ENCODE measurements at regions not wholly inside any gene's neighbourhood (a gene's known extent, or its start where the extent isn't known, plus 50 kb on each side); places are given as distances from the start of the nearest gene placed in this dataset.

DNA sequence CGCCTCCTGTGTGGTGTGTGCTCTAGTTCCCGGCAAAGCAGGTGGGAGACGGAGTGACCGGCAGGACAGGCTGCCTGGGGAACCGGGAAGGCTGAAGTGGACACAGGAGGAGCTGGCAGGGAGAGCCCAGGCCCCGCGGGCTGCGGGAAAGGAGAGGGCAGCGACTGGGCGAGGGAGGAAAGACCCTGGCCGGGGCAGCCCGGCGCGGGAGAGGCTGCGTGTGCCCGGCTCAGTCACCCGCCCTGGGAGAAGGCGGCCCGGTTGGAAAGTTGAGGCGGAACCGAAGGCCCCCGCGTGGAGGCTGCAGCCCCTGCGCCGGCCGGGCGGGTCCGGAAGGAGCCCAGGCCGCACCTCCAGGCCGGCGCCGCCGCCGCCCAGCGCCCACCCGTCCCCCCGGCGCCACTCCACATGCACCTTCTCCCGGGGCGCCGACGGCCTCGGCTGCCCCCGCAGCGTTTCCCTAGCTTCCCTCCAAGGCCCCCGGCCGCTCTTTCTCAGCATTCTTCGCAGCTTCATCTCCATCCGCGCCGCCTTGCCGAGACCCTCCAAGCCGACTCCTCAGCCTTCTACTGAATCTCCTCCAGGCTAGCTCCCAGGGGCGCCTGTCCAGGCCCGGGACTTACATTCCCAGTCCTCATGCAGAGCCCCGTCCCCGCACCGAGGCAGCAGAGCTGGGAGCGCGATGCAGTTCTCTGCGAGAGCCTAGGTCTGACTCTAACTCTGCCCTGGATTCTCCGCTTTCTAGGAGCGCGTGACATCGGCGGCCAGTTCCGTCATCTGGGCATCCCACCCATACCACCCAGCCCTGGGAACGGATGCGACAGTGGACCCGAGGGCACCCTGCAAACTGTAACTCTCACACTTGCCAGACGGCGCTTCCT is 152.0 kb downstream of the ERCC6L2 start:
- H3K4me3 ChIP-seq = peak overlapping the region; percentile 25 to 57 (median 48)
- H3K4me1 ChIP-seq = peaks cover 0 to 32% (median 22%) of the 10 kb centered on the region in 9 donors
- ATAC-seq (peak; percentile 32 to 65 (median 42)), DNase-seq (peak in 1 of 2 donors; percentile 39)
- intact Hi-C loops (cut with DNase I) = loop anchor here in 1 of 10 donors (10.0 kb wide), 1 partner anchor 187 kb away; no protein-coding TSS in a partner anchor
- peak overlapping the region in 7 of 10 donors; percentile 21 to 67 (median 44) for H3K27ac ChIP-seq
- H3K36me3 ChIP-seq = no peaks in the 10 kb centered on the region
- 13 to 14% methylated on average over 68 to 72 of the region's 72 CpGs for WGBS, 2 donors
- TF ChIP-seq, protein P1, sequence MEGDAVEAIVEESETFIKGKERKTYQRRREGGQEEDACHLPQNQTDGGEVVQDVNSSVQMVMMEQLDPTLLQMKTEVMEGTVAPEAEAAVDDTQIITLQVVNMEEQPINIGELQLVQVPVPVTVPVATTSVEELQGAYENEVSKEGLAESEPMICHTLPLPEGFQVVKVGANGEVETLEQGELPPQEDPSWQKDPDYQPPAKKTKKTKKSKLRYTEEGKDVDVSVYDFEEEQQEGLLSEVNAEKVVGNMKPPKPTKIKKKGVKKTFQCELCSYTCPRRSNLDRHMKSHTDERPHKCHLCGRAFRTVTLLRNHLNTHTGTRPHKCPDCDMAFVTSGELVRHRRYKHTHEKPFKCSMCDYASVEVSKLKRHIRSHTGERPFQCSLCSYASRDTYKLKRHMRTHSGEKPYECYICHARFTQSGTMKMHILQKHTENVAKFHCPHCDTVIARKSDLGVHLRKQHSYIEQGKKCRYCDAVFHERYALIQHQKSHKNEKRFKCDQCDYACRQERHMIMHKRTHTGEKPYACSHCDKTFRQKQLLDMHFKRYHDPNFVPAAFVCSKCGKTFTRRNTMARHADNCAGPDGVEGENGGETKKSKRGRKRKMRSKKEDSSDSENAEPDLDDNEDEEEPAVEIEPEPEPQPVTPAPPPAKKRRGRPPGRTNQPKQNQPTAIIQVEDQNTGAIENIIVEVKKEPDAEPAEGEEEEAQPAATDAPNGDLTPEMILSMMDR (IDR thresholded peaks at IDR 0.05) = peak in 2 of 9 donors; percentile 16 to 25
- H3K27me3 ChIP-seq = peaks cover 5 to 58% (median 26%) of the 10 kb centered on the region in 7 donors
- H3K9me3 ChIP-seq = no peaks in the 10 kb centered on the region

DNA sequence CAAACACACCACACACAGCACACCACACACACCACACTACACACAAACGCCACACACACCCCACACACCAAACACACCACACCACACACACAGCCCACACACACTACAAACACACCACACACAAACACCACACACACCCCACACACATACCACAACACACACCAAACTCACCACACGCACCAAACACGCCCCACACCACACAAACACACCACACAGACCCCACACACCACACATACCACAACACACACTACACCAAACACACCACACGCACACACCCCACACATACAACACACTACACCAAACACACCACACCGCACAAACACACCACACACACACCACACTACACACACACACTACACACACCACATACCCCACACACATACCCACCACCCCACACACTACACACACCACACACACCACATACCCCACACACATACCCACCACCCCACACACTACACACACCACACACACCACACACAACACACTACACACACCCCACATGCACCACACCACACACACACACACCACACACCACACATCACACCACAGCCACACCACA is 151.2 kb downstream of the ERCC6L2 start:
- H3K36me3 ChIP-seq = no peaks in the 10 kb centered on the region
- peaks cover 6 to 40% (median 30%) of the 10 kb centered on the region in 9 donors for H3K4me1 ChIP-seq
- H3K27me3 ChIP-seq = peaks cover 5 to 66% (median 34%) of the 10 kb centered on the region in 7 donors
- TF ChIP-seq, protein P1 (IDR thresholded peaks at IDR 0.05) = no peak
- DNase-seq (no peak), ATAC-seq (peak in 1 of 8 donors; percentile 12)
- no peak overlapping the region for H3K27ac ChIP-seq
- H3K4me3 ChIP-seq = peak overlapping the region in 7 of 10 donors; percentile 45 to 57 (median 51)
- WGBS, 2 donors = 95 to 96% methylated on average over 5 of the region's 5 CpGs
- intact Hi-C loops (cut with DNase I) = loop anchor here in 1 of 10 donors (10.0 kb wide), 1 partner anchor 188 kb away; no protein-coding TSS in a partner anchor
- no peaks in the 10 kb centered on the region for H3K9me3 ChIP-seq

DNA sequence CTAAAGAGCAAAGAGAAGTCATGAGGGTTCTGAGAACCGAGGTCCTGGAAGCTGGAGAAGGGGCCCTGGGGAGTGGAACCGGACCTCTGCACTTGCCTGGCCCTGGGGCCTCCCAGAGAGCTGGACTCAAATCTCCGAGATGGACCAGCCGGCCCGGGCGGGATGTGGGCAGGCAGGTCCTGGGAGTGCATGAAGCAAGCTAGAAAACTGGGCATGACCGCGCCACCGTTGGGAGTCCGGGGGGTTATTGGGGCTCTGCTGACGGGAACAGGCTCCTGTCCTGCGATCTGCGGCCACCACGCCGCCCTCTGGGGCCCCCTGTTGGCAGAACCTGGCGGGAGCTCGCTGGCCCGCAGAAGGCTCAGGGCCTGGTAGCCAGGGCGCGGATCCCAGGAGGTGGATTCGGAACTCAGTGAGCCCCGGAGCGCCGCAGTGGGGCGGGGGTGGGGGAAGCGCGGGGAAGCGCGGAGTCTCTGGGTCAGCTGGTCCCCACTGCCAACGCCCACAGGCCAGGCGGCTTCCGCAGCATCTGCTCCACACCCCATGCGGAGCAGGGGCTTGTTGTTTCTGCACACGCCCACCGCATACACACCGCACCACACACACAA is 150.6 kb downstream of the ERCC6L2 start:
- 45 to 58% methylated on average over 36 of the region's 36 CpGs for WGBS, 2 donors
- Histone ChIP-seq H3K36me3 (no peaks in the 10 kb centered on the region), H3K27me3 (peaks cover 5 to 72% (median 40%) of the 10 kb centered on the region in 7 donors), H3K9me3 (no peaks in the 10 kb centered on the region), H3K4me1 (peaks cover 7 to 40% (median 30%) of the 10 kb centered on the region in 9 donors), H3K27ac (no peak overlapping the region), H3K4me3 (no peak overlapping the region)
- intact Hi-C loops (cut with DNase I) = loop anchor here in 1 of 10 donors (10.0 kb wide), 1 partner anchor 189 kb away; no protein-coding TSS in a partner anchor
- ATAC-seq (peak in 1 of 8 donors; percentile 37), DNase-seq (peak in 1 of 2 donors; percentile 45)
- TF ChIP-seq, protein P1 (IDR thresholded peaks at IDR 0.05) = peak in 6 of 9 donors; percentile 25 to 45 (median 30)

DNA sequence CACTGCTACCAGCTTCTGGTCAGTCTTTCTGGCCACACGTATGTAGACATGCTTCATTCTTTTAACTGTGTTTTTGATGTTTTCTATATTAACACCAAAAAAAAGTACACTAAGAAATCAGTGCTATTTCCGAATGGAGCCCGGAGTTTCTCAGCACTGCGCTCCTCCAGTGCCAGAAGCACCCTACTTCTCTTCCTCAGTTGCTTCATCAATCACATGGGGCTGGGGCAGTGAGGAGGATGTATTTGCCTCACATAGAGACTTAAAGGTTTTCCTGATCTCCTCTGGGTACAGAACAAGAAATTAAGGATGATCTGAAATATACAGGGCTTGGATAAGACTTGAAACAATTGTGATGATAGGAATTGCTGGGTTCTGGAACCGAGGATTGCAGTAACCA is 148.0 kb downstream of the ERCC6L2 start:
- H3K9me3 ChIP-seq = no peaks in the 10 kb centered on the region
- H3K4me3 ChIP-seq = no peak overlapping the region
- H3K27me3 ChIP-seq = peaks cover 5 to 92% (median 60%) of the 10 kb centered on the region in 7 donors
- DNase-seq = no peak
- TF ChIP-seq, protein P1 (IDR thresholded peaks at IDR 0.05) = no peak
- WGBS, 2 donors = 90 to 91% methylated on average over 5 of the region's 5 CpGs
- peaks cover 7 to 46% (median 35%) of the 10 kb centered on the region in 9 donors for H3K4me1 ChIP-seq
- H3K36me3 ChIP-seq = no peaks in the 10 kb centered on the region
- H3K27ac ChIP-seq = no peak overlapping the region
- intact Hi-C loops (cut with DNase I) = loop anchor here in 1 of 10 donors (10.0 kb wide), 1 partner anchor 191 kb away; no protein-coding TSS in a partner anchor
- no peak for ATAC-seq

Data from heart right ventricle (tissue), 16 donors.